Ishikawa (cell line): ENCODE measurements at regions not wholly inside any gene's neighbourhood (a gene's known extent, or its start where the extent isn't known, plus 50 kb on each side); places are given as distances from the start of the nearest gene placed in this dataset.

ENCODE experiments used
- CEBPB ChIP-seq: IDR thresholded peaks from 2 replicates; pipeline ENCODE4 v1.6.1; 2012
- CREB1 ChIP-seq: IDR thresholded peaks from 2 replicates; pipeline ENCODE4 v1.6.1; 2012; ENCODE audit warnings: low read depth
- FOXM1 ChIP-seq: IDR thresholded peaks from 2 replicates; pipeline ENCODE4 v1.6.1; 2012; ENCODE audit warnings: low read depth, borderline replicate concordance
- NFIC ChIP-seq: IDR thresholded peaks from 2 replicates; pipeline ENCODE4 v1.6.1; 2012
- RAD21 ChIP-seq: IDR thresholded peaks from 2 replicates; pipeline ENCODE4 v1.6.1; 2012; ENCODE audit warnings: low read depth
- TAF1 ChIP-seq: IDR thresholded peaks from 2 replicates; pipeline ENCODE4 v1.6.1; 2012; ENCODE audit warnings: low read depth, mild to moderate bottlenecking
- TF ChIP-seq, protein P1 (sequence below): IDR thresholded peaks from 2 replicates; pipeline ENCODE4 v1.6.1; 2012
- TF ChIP-seq, protein P2 (sequence below): IDR thresholded peaks from 2 replicates; pipeline ENCODE4 v1.6.1; 2012; ENCODE audit warnings: low read depth, mild to moderate bottlenecking

DNA sequence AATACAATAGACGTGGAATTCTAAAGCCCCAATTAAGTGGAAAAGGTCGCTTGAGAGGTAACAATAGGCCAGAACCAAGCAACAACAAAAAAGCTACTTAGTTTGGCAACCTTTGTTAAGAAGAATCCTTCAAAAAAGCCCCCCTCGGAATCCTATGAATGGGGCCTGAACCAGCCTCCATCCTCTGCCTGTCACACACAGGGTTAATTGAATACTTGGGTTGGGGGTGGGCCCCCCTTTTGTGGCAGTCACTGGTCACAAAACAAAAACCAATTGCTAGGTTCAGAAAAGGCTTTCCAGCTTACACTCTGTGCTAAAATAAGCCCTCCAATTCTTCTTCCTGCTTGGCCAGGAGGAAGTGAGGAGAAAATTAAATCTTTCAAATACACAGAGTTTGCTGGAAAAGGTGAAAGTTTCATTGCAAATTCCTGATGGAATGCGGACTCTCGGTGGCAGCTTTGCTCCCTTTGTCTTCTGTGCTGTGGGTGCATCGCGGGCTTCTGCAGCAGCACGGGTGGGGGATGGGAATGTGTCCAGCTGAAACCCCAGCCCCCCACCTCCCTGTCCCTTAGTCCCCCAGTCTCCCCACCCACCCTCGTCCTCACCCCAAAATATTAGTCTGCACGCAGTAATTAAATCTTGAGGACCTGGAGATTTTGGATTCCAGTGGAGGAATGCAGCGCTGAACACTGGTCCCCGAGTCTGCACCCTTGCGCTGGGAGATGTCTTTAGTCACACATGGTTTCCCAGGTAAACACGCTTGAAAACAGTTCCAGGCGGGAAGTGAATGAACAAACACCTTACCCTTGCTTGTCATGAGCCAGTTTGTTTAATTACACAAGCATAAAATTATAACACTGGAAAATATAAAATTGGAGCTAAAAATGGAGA lies 254.3 kb downstream of the SOX11 start:
- TF ChIP-seq RAD21 (no peak), TAF1 (no peak), NFIC (no peak), CEBPB (no peak), CREB1 (no peak), FOXM1 (no peak)
- TF ChIP-seq, protein P1, sequence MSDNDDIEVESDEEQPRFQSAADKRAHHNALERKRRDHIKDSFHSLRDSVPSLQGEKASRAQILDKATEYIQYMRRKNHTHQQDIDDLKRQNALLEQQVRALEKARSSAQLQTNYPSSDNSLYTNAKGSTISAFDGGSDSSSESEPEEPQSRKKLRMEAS: no peak
- TF ChIP-seq, protein P2, sequence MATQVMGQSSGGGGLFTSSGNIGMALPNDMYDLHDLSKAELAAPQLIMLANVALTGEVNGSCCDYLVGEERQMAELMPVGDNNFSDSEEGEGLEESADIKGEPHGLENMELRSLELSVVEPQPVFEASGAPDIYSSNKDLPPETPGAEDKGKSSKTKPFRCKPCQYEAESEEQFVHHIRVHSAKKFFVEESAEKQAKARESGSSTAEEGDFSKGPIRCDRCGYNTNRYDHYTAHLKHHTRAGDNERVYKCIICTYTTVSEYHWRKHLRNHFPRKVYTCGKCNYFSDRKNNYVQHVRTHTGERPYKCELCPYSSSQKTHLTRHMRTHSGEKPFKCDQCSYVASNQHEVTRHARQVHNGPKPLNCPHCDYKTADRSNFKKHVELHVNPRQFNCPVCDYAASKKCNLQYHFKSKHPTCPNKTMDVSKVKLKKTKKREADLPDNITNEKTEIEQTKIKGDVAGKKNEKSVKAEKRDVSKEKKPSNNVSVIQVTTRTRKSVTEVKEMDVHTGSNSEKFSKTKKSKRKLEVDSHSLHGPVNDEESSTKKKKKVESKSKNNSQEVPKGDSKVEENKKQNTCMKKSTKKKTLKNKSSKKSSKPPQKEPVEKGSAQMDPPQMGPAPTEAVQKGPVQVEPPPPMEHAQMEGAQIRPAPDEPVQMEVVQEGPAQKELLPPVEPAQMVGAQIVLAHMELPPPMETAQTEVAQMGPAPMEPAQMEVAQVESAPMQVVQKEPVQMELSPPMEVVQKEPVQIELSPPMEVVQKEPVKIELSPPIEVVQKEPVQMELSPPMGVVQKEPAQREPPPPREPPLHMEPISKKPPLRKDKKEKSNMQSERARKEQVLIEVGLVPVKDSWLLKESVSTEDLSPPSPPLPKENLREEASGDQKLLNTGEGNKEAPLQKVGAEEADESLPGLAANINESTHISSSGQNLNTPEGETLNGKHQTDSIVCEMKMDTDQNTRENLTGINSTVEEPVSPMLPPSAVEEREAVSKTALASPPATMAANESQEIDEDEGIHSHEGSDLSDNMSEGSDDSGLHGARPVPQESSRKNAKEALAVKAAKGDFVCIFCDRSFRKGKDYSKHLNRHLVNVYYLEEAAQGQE: no peak
